Neural cell (in vitro differentiated cells): ENCODE measurements at regions not wholly inside any gene's neighbourhood (a gene's known extent, or its start where the extent isn't known, plus 50 kb on each side); places are given as distances from the start of the nearest gene placed in this dataset.

Experiments
- H2AFZ ChIP-seq: fragments of 200-600, 300-800 bp; sonication (generic), shearing (Covaris generic); 2 replicates; pipeline ENCODE4 v1.6.0; 2014; ENCODE audit warnings: low read depth, mild to moderate bottlenecking, antibody characterized with exemption, low read length, moderate library complexity
- H3F3A ChIP-seq: fragments of 200-600 bp; shearing (Covaris generic); 2 replicates; pipeline ENCODE4 v1.6.1; 2016; ENCODE audit warnings: mild to moderate bottlenecking, moderate library complexity, mixed read lengths, antibody characterized with exemption, low read length; ENCODE audit not compliant: insufficient read depth, poor library complexity, severe bottlenecking
- H3K27ac ChIP-seq: fragments of 200-600, 300-800 bp; sonication (generic), shearing (Covaris generic); 2 replicates; pipeline ENCODE4 v1.5.1; 2014; ENCODE audit warnings: mild to moderate bottlenecking, low read length, moderate library complexity
- H3K27me3 ChIP-seq: fragments of 300-800, 200-600 bp; sonication (generic), shearing (Covaris generic); 2 replicates; pipeline ENCODE4 v1.6.0; 2014; ENCODE audit warnings: mild to moderate bottlenecking, low read depth, low read length, moderate library complexity; ENCODE audit not compliant: insufficient read depth
- H3K36me3 ChIP-seq: fragments of 300-800, 200-600 bp; sonication (generic), shearing (Covaris generic); 2 replicates; pipeline ENCODE4 v1.5.1; 2014; ENCODE audit warnings: mild to moderate bottlenecking, antibody characterized with exemption, low read length, moderate library complexity; ENCODE audit not compliant: insufficient read depth
- H3K4me2 ChIP-seq: fragments of 300-800, 200-600 bp; sonication (generic), shearing (Covaris generic); 2 replicates; pipeline ENCODE4 v1.6.0; 2014; ENCODE audit warnings: mild to moderate bottlenecking, low read length
- H3K4me3 ChIP-seq: fragments of 300-800, 200-600 bp; sonication (generic), shearing (Covaris generic); 2 replicates; pipeline ENCODE4 v1.5.1; 2014; ENCODE audit warnings: mild to moderate bottlenecking, low read length, moderate library complexity
- H3K79me2 ChIP-seq: fragments of 200-600 bp; shearing (Covaris generic); replicated peaks from 2 replicates; pipeline ENCODE4 v1.6.0; 2014; ENCODE audit warnings: mild to moderate bottlenecking, low read length, moderate library complexity; ENCODE audit not compliant: insufficient read depth
- H3K9ac ChIP-seq: fragments of 300-800, 200-600 bp; sonication (generic), shearing (Covaris generic); 2 replicates; pipeline ENCODE4 v1.6.1; 2016; ENCODE audit warnings: mild to moderate bottlenecking, low read length, mixed read lengths
- H3K9me2 ChIP-seq: fragments of 200-600 bp; shearing (Covaris generic); 2 replicates; pipeline ENCODE4 v1.6.1; 2016; ENCODE audit warnings: mild to moderate bottlenecking, low read length, mixed read lengths; ENCODE audit not compliant: insufficient read depth
- H3K9me3 ChIP-seq: fragments of 200-600, 300-800 bp; sonication (generic), shearing (Covaris generic); 2 replicates; pipeline ENCODE4 v1.6.1; 2016; ENCODE audit warnings: mild to moderate bottlenecking, mixed run types, low read length, moderate library complexity, mixed read lengths
- H4K20me1 ChIP-seq: fragments of 200-600 bp; shearing (Covaris generic); 2 replicates; pipeline ENCODE4 v1.6.1; 2016; ENCODE audit warnings: mild to moderate bottlenecking, mixed run types; ENCODE audit not compliant: insufficient read depth
- EP300 ChIP-seq: fragments of 450-650 bp; conservative IDR thresholded peaks from 2 replicates; pipeline ENCODE4 v1.6.1; 2014; ENCODE audit warnings: antibody characterized with exemption, mild to moderate bottlenecking, moderate library complexity; ENCODE audit not compliant: poor library complexity, severe bottlenecking
- EZH2 ChIP-seq: fragments of 200-600, 300-800 bp; shearing (Covaris generic), sonication (generic); IDR thresholded peaks from 2 replicates; pipeline ENCODE4 v1.6.1; 2014; ENCODE audit warnings: antibody characterized with exemption, low read length, borderline replicate concordance, mild to moderate bottlenecking; ENCODE audit not compliant: insufficient read depth, poor library complexity, severe bottlenecking
- MXI1 ChIP-seq: fragments of 450-650 bp; conservative IDR thresholded peaks from 2 replicates; pipeline ENCODE4 v1.6.1; 2014; ENCODE audit warnings: antibody characterized with exemption, mild to moderate bottlenecking; ENCODE audit not compliant: poor library complexity, severe bottlenecking
- POLR2AphosphoS5 ChIP-seq: IDR thresholded peaks from 2 replicates; pipeline ENCODE4 v1.6.1; 2012
- RAD21 ChIP-seq: fragments of 450-650 bp; conservative IDR thresholded peaks from 2 replicates; pipeline ENCODE4 v1.6.1; 2014; ENCODE audit warnings: antibody characterized with exemption, mild to moderate bottlenecking, moderate library complexity
- SMC3 ChIP-seq: fragments of 450-650 bp; conservative IDR thresholded peaks from 2 replicates; pipeline ENCODE4 v1.6.1; 2014; ENCODE audit warnings: antibody characterized with exemption, mild to moderate bottlenecking, moderate library complexity; ENCODE audit not compliant: poor library complexity
- TAF1 ChIP-seq: IDR thresholded peaks from 2 replicates; pipeline ENCODE4 v1.6.1; 2012; ENCODE audit warnings: low read depth
- TF ChIP-seq, protein P1 (sequence below): IDR thresholded peaks from 2 replicates; pipeline ENCODE4 v1.6.1; 2012; ENCODE audit warnings: borderline replicate concordance
- TF ChIP-seq, protein P2 (sequence below): fragments of 450-650 bp; IDR thresholded peaks from 2 replicates; pipeline ENCODE4 v1.5.1; 2014; ENCODE audit warnings: antibody characterized with exemption, mild to moderate bottlenecking, moderate library complexity; ENCODE audit not compliant: poor library complexity, severe bottlenecking

DNA sequence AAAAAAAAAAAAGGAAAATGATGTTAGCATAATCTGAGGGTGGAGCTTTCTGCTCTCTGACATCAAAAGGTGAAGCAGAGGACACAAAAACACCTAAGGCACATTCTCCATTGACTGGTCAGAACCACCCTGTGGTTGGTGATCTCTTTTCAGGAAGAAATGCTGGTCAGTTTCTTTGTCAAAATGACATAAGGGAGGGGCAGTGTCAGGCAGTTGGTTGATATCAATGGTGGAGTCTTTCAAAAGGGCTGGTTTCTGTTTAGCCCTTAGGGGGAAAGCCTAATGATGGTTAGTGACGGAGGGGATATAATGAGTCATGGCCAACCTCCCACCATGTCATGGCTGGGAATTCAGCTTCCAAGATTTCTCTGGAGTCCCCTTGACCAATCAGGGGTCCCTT lies 185.9 kb upstream of the GBE1 start:
- no peak for TF ChIP-seq SMC3
- no peak for TF ChIP-seq RAD21
- TF ChIP-seq MXI1, result no peak
- no peak for TF ChIP-seq TAF1
- no peak for TF ChIP-seq EP300
- TF ChIP-seq, protein P1, sequence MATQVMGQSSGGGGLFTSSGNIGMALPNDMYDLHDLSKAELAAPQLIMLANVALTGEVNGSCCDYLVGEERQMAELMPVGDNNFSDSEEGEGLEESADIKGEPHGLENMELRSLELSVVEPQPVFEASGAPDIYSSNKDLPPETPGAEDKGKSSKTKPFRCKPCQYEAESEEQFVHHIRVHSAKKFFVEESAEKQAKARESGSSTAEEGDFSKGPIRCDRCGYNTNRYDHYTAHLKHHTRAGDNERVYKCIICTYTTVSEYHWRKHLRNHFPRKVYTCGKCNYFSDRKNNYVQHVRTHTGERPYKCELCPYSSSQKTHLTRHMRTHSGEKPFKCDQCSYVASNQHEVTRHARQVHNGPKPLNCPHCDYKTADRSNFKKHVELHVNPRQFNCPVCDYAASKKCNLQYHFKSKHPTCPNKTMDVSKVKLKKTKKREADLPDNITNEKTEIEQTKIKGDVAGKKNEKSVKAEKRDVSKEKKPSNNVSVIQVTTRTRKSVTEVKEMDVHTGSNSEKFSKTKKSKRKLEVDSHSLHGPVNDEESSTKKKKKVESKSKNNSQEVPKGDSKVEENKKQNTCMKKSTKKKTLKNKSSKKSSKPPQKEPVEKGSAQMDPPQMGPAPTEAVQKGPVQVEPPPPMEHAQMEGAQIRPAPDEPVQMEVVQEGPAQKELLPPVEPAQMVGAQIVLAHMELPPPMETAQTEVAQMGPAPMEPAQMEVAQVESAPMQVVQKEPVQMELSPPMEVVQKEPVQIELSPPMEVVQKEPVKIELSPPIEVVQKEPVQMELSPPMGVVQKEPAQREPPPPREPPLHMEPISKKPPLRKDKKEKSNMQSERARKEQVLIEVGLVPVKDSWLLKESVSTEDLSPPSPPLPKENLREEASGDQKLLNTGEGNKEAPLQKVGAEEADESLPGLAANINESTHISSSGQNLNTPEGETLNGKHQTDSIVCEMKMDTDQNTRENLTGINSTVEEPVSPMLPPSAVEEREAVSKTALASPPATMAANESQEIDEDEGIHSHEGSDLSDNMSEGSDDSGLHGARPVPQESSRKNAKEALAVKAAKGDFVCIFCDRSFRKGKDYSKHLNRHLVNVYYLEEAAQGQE, result no peak
- no peak for TF ChIP-seq POLR2AphosphoS5
- no peak overlapping the region for H3K27ac ChIP-seq
- H3K36me3 ChIP-seq, result no peaks in the 10 kb centered on the region
- H3K4me3 ChIP-seq, result no peak overlapping the region
- no peaks in the 10 kb centered on the region for H3F3A ChIP-seq
- H4K20me1 ChIP-seq, result no peaks in the 10 kb centered on the region
- no peaks in the 10 kb centered on the region for H3K79me2 ChIP-seq
- H3K9me3 ChIP-seq, result peaks cover 3% of the 10 kb centered on the region
- no peaks in the 10 kb centered on the region for H3K9me2 ChIP-seq
- H3K27me3 ChIP-seq, result no peaks in the 10 kb centered on the region
- H2AFZ ChIP-seq, result no peak overlapping the region
- no peak overlapping the region for H3K9ac ChIP-seq
- H3K4me2 ChIP-seq, result no peak overlapping the region

DNA sequence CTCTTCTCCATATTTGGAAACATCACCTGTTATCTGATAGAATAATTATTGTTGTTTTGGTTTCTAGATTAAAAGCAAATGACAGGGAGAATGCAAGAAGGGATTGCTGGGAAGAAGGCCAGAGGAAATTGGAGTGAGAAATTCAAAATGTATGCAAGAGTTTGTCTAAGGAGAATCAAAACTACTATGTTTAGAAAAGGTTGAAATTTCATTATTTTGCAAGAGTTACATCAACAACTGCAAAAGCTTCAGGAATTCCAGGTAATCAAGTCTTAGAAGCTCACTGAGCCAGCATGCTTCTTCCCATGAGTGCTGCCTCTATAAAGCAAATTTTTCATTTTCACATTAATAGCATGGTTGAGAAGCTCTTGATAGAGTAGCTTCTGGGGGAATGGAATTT lies 177.2 kb upstream of the GBE1 start:
- H3K9me2 ChIP-seq, result no peaks in the 10 kb centered on the region
- TF ChIP-seq EZH2 (no peak), EP300 (no peak), TAF1 (no peak), MXI1 (no peak), POLR2AphosphoS5 (no peak), SMC3 (no peak), RAD21 (no peak)
- TF ChIP-seq, protein P1, result no peak
- TF ChIP-seq, protein P2, sequence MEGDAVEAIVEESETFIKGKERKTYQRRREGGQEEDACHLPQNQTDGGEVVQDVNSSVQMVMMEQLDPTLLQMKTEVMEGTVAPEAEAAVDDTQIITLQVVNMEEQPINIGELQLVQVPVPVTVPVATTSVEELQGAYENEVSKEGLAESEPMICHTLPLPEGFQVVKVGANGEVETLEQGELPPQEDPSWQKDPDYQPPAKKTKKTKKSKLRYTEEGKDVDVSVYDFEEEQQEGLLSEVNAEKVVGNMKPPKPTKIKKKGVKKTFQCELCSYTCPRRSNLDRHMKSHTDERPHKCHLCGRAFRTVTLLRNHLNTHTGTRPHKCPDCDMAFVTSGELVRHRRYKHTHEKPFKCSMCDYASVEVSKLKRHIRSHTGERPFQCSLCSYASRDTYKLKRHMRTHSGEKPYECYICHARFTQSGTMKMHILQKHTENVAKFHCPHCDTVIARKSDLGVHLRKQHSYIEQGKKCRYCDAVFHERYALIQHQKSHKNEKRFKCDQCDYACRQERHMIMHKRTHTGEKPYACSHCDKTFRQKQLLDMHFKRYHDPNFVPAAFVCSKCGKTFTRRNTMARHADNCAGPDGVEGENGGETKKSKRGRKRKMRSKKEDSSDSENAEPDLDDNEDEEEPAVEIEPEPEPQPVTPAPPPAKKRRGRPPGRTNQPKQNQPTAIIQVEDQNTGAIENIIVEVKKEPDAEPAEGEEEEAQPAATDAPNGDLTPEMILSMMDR, result no peak
- H3K4me2 ChIP-seq, result no peak overlapping the region
- H3K4me3 ChIP-seq, result no peak overlapping the region
- no peak overlapping the region for H2AFZ ChIP-seq
- no peaks in the 10 kb centered on the region for H3K79me2 ChIP-seq
- H4K20me1 ChIP-seq, result no peaks in the 10 kb centered on the region
- H3K9ac ChIP-seq, result no peak overlapping the region
- peaks cover 3% of the 10 kb centered on the region for H3K9me3 ChIP-seq
- no peaks in the 10 kb centered on the region for H3K27me3 ChIP-seq
- no peaks in the 10 kb centered on the region for H3F3A ChIP-seq
- no peak overlapping the region for H3K27ac ChIP-seq
- H3K36me3 ChIP-seq, result no peaks in the 10 kb centered on the region
